HEK293T (cell line): ENCODE measurements at regions not wholly inside any gene's neighbourhood (a gene's known extent, or its start where the extent isn't known, plus 50 kb on each side); places are given as distances from the start of the nearest gene placed in this dataset.

ENCODE experiments used
- CTCF ChIA-PET: fragments of 350-600 bp; formaldehyde crosslinking; extraction: SDS; loops from one replicate; lab custom pipeline; 2021; ENCODE audit warnings: antibody characterized with exemption, inconsistent platforms; lab: Yijun Ruan, JAX
- POLR2A ChIA-PET: fragments of 350-600 bp; formaldehyde crosslinking; extraction: SDS; loops from one replicate; lab custom pipeline; 2020; ENCODE audit warnings: antibody characterized with exemption, inconsistent platforms; lab: Yijun Ruan, JAX
- DNase-seq: peaks from one replicate; pipeline ENCODE4 v3.0.0; 2012; ENCODE audit warnings: mixed read lengths; ENCODE audit errors: extremely low spot score
- ARNT ChIP-seq: fragments of 450-650 bp; IDR thresholded peaks from 2 replicates; pipeline ENCODE4 v1.6.1; 2017; ENCODE audit warnings: mild to moderate bottlenecking
- BHLHE40 ChIP-seq: fragments of 450-650 bp; IDR thresholded peaks from 2 replicates; pipeline ENCODE4 v1.6.1; 2016; ENCODE audit warnings: mild to moderate bottlenecking, moderate library complexity, borderline replicate concordance
- CTBP1 ChIP-seq: fragments of 450-650 bp; IDR thresholded peaks from 2 replicates; pipeline ENCODE4 v1.6.1; 2016; ENCODE audit warnings: borderline replicate concordance
- ELF4 ChIP-seq: fragments of 450-650 bp; IDR thresholded peaks from 2 replicates; pipeline ENCODE4 v1.6.1; 2017; ENCODE audit warnings: antibody characterized with exemption
- FOXA1 ChIP-seq: fragments of 450-650 bp; IDR thresholded peaks from 2 replicates; pipeline ENCODE4 v1.6.1; 2016; ENCODE audit warnings: mild to moderate bottlenecking
- FOXK2 ChIP-seq: fragments of 450-650 bp; IDR thresholded peaks from 2 replicates; pipeline ENCODE4 v1.6.1; 2016; ENCODE audit warnings: mild to moderate bottlenecking
- FOXM1 ChIP-seq: fragments of 450-650 bp; IDR thresholded peaks from 2 replicates; pipeline ENCODE4 v1.6.1; 2017; ENCODE audit warnings: mild to moderate bottlenecking, borderline replicate concordance
- HDGF ChIP-seq: fragments of 450-650 bp; IDR thresholded peaks from 2 replicates; pipeline ENCODE4 v1.6.1; 2017; ENCODE audit warnings: antibody characterized with exemption, borderline replicate concordance
- L3MBTL2 ChIP-seq: fragments of 450-650 bp; conservative IDR thresholded peaks from 2 replicates; pipeline ENCODE4 v1.6.1; 2016; ENCODE audit warnings: mild to moderate bottlenecking
- LEF1 ChIP-seq: fragments of 450-650 bp; IDR thresholded peaks from 2 replicates; pipeline ENCODE4 v1.6.1; 2017; ENCODE audit warnings: mild to moderate bottlenecking, borderline replicate concordance
- NFRKB ChIP-seq: fragments of 450-650 bp; IDR thresholded peaks from 2 replicates; pipeline ENCODE4 v1.6.1; 2016; ENCODE audit warnings: mild to moderate bottlenecking, moderate library complexity
- PKNOX1 ChIP-seq: fragments of 450-650 bp; IDR thresholded peaks from 2 replicates; pipeline ENCODE4 v1.6.1; 2016
- SP1 ChIP-seq: fragments of 450-650 bp; IDR thresholded peaks from 2 replicates; pipeline ENCODE4 v1.6.1; 2017
- SUZ12 ChIP-seq: fragments of 450-650 bp; IDR thresholded peaks from 2 replicates; pipeline ENCODE4 v1.6.1; 2016; ENCODE audit warnings: mild to moderate bottlenecking
- TARDBP ChIP-seq: fragments of 450-650 bp; IDR thresholded peaks from 2 replicates; pipeline ENCODE4 v1.6.1; 2016
- ZNF384 ChIP-seq: fragments of 450-650 bp; IDR thresholded peaks from 2 replicates; pipeline ENCODE4 v1.6.1; 2016

- POLR2A ChIA-PET = no interaction called here
- CTCF ChIA-PET = no interaction called here
- DNase-seq = no peak
- TF ChIP-seq SUZ12 (no peak), LEF1 (no peak), FOXM1 (no peak), PKNOX1 (no peak), NFRKB (no peak), CTBP1 (no peak), ARNT (no peak), ELF4 (no peak), BHLHE40 (no peak), FOXA1 (no peak)
These were observed 199.9 kb upstream of the FMN2 start for GRCh38 chr1:239891621-239892358.

- no peak for DNase-seq
- ChIA-PET CTCF (no interaction called here), POLR2A (no interaction called here)
- no peak for TF ChIP-seq ELF4
- TF ChIP-seq CTBP1 = no peak
- TF ChIP-seq ZNF384 = no peak
- no peak for TF ChIP-seq SUZ12
- no peak for TF ChIP-seq HDGF
- TF ChIP-seq LEF1 = no peak
These were observed 199.1 kb upstream of the FMN2 start for GRCh38 chr1:239892602-239893001.

GRCh38 chr1:239893127-239893731, 198.5 kb upstream of the FMN2 start:
- DNase-seq = no peak
- ChIA-PET POLR2A (no interaction called here), CTCF (no interaction called here)
- no peak for TF ChIP-seq NFRKB
- TF ChIP-seq ELF4 = no peak
- no peak for TF ChIP-seq FOXM1
- peak; percentile 63 for TF ChIP-seq PKNOX1
- no peak for TF ChIP-seq HDGF
- no peak for TF ChIP-seq CTBP1
- TF ChIP-seq L3MBTL2 = no peak
- no peak for TF ChIP-seq FOXK2
- no peak for TF ChIP-seq SUZ12

GRCh38 chr1:239896569-239896968, 195.1 kb upstream of the FMN2 start:
- POLR2A ChIA-PET = no interaction called here
- no peak for DNase-seq
- TF ChIP-seq ELF4 = no peak
- no peak for TF ChIP-seq LEF1
- no peak for TF ChIP-seq FOXK2
- no peak for TF ChIP-seq PKNOX1
- TF ChIP-seq L3MBTL2 = no peak
- no peak for TF ChIP-seq CTBP1
- no peak for TF ChIP-seq TARDBP
- TF ChIP-seq SP1 = no peak
- CTCF ChIA-PET = no interaction called here

GRCh38 chr1:239896980-239897379, 194.7 kb upstream of the FMN2 start:
- ChIA-PET POLR2A (no interaction called here), CTCF (no interaction called here)
- no peak for DNase-seq
- TF ChIP-seq SP1 = no peak
- no peak for TF ChIP-seq HDGF
- no peak for TF ChIP-seq LEF1
- TF ChIP-seq FOXM1 = no peak
- TF ChIP-seq SUZ12 = no peak
- no peak for TF ChIP-seq TARDBP
- TF ChIP-seq NFRKB = no peak
- no peak for TF ChIP-seq PKNOX1
- no peak for TF ChIP-seq ZNF384
- no peak for TF ChIP-seq L3MBTL2
- TF ChIP-seq FOXK2 = no peak
- TF ChIP-seq FOXA1 = no peak
- no peak for TF ChIP-seq ELF4
- TF ChIP-seq ARNT = no peak
- TF ChIP-seq CTBP1 = no peak
- TF ChIP-seq BHLHE40 = no peak

- DNase-seq = no peak
- CTCF ChIA-PET = interaction anchor here (0.6 to 1.1 kb wide), 5 partner anchors 10 to 632 kb away, joined by 3 to 6 read pairs (median 4); no protein-coding TSS in a partner anchor
- POLR2A ChIA-PET = no interaction called here
- TF ChIP-seq TARDBP (no peak), ELF4 (no peak), HDGF (no peak)
These were observed 194.2 kb upstream of the FMN2 start for GRCh38 chr1:239897458-239897857.
